ENCODE measurements at regions not wholly inside any gene's neighbourhood (a gene's known extent, or its start where the extent isn't known, plus 50 kb on each side); places are given as distances from the start of the nearest gene placed in this dataset.

GRCh38 chr6:1257778-1258177 is 54.1 kb upstream of the FOXQ1 start:
- TF ChIP-seq, protein P1, sequence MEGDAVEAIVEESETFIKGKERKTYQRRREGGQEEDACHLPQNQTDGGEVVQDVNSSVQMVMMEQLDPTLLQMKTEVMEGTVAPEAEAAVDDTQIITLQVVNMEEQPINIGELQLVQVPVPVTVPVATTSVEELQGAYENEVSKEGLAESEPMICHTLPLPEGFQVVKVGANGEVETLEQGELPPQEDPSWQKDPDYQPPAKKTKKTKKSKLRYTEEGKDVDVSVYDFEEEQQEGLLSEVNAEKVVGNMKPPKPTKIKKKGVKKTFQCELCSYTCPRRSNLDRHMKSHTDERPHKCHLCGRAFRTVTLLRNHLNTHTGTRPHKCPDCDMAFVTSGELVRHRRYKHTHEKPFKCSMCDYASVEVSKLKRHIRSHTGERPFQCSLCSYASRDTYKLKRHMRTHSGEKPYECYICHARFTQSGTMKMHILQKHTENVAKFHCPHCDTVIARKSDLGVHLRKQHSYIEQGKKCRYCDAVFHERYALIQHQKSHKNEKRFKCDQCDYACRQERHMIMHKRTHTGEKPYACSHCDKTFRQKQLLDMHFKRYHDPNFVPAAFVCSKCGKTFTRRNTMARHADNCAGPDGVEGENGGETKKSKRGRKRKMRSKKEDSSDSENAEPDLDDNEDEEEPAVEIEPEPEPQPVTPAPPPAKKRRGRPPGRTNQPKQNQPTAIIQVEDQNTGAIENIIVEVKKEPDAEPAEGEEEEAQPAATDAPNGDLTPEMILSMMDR (IDR thresholded peaks at IDR 0.05), result no peak
- no peak for TF ChIP-seq POLR2A (IDR thresholded peaks at IDR 0.05)
- TF ChIP-seq EP300 (IDR thresholded peaks at IDR 0.05), result no peak
- Histone ChIP-seq H3K36me3 (no peaks in the 10 kb centered on the region), H3K9me3 (no peaks in the 10 kb centered on the region), H3K4me1 (no peaks in the 10 kb centered on the region), H3K27ac (no peak overlapping the region), H3K4me3 (no peak overlapping the region), H3K27me3 (no peaks in the 10 kb centered on the region)
- DNase-seq (ENCODE audit: low spot score in 2 of 2), result no peak
- WGBS, 2 donors, result 90 to 93% methylated on average over 7 of the region's 7 CpGs

DNA sequence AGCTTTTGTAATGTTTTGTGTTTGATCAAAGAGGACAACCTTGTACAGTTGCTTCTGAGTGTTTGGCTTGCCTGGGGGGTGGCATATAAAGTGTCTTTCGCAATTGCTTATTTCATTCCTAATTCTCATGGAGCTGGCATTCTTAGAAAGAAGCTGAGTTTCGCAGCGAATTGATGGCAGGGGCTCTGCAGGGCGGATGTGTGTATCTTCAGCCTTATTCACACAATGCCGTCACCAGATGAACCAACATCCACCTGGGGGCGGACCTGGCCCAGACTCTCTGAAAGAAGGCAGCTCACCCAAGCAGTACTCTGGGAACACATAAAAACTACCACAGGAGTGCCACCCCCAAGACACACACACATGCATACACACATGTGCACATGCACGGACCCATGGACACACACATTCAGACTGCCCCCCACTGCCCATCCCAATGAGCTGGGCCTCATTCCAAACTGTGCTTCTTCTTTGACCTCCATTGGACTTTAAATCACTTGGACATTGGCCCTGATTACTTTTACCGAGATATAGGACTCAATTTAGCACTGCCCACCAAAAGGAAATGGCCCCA is 55.4 kb upstream of the FOXQ1 start:
- Histone ChIP-seq H3K27ac (no peak overlapping the region), H3K4me3 (no peak overlapping the region), H3K4me1 (no peaks in the 10 kb centered on the region), H3K27me3 (no peaks in the 10 kb centered on the region), H3K9me3 (no peaks in the 10 kb centered on the region), H3K36me3 (no peaks in the 10 kb centered on the region)
- WGBS, 2 donors, result 91 to 94% methylated on average over 8 of the region's 8 CpGs
- TF ChIP-seq, protein P1 (IDR thresholded peaks at IDR 0.05), result no peak
- no peak for TF ChIP-seq EP300 (IDR thresholded peaks at IDR 0.05)
- no peak for TF ChIP-seq POLR2A (IDR thresholded peaks at IDR 0.05)
- DNase-seq (ENCODE audit: low spot score in 2 of 2), result no peak

DNA sequence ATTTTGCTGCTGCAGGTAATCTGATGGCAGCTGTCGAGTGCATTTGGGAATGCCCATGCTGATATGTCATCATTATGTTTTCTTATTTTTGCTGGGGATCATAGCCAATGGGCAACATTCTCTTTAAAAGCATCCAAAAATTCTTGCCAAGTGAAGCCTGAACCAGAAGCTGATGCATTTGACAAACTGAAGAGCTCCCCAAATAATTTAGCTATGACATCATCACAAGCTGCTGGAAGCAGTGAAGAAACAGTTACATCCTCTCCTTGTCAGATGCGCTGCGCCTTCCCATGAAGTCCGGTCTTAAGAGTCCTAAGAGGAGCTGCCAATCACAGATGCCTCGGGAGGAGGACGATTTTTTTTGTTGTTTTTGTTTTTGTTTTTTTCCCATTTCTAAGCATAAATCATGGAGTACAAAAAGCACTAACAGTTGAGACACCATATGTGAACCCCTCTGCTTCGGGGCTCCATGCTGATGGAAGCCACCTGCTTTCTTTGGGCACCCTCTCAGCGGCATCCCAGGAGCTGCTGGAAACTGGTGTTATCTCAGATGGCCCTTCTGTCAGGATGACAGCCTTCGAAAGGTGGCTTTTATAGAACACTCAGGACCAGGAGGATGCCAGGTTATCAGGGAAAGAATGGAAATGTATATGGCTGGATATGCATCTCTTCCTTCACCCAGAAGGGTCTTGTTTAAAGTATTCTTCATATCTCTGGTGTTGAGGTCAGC is 56.1 kb upstream of the FOXQ1 start:
- H3K9me3 ChIP-seq, result no peaks in the 10 kb centered on the region
- H3K36me3 ChIP-seq, result no peaks in the 10 kb centered on the region
- H3K27ac ChIP-seq, result no peak overlapping the region
- H3K4me3 ChIP-seq, result no peak overlapping the region
- 67 to 81% methylated on average over 9 of the region's 9 CpGs for WGBS, 2 donors
- H3K27me3 ChIP-seq, result no peaks in the 10 kb centered on the region
- TF ChIP-seq POLR2A (IDR thresholded peaks at IDR 0.05), result no peak
- no peak for TF ChIP-seq EP300 (IDR thresholded peaks at IDR 0.05)
- TF ChIP-seq, protein P1 (IDR thresholded peaks at IDR 0.05), result no peak
- no peak for DNase-seq (ENCODE audit: low spot score in 2 of 2)
- no peaks in the 10 kb centered on the region for H3K4me1 ChIP-seq

- no peaks in the 10 kb centered on the region for H3K36me3 ChIP-seq
- H3K4me1 ChIP-seq, result no peaks in the 10 kb centered on the region
- no peak overlapping the region for H3K4me3 ChIP-seq
- TF ChIP-seq EP300 (IDR thresholded peaks at IDR 0.05), result no peak
- TF ChIP-seq POLR2A (IDR thresholded peaks at IDR 0.05), result no peak
- TF ChIP-seq, protein P1 (IDR thresholded peaks at IDR 0.05), result no peak
- no peak for DNase-seq (ENCODE audit: low spot score in 2 of 2)
- WGBS, 2 donors, result 95 to 96% methylated on average over 3 to 4 of the region's 4 CpGs
- no peaks in the 10 kb centered on the region for H3K9me3 ChIP-seq
- no peak overlapping the region for H3K27ac ChIP-seq
- no peaks in the 10 kb centered on the region for H3K27me3 ChIP-seq
These were observed 57.6 kb upstream of the FOXQ1 start for GRCh38 chr6:1254326-1254725.

- TF ChIP-seq, protein P1 (IDR thresholded peaks at IDR 0.05), result no peak
- no peak for TF ChIP-seq EP300 (IDR thresholded peaks at IDR 0.05)
- no peak for TF ChIP-seq POLR2A (IDR thresholded peaks at IDR 0.05)
- no peaks in the 10 kb centered on the region for H3K36me3 ChIP-seq
- H3K4me1 ChIP-seq, result no peaks in the 10 kb centered on the region
- WGBS, 2 donors, result 91 to 92% methylated on average over 9 of the region's 9 CpGs
- no peak for DNase-seq (ENCODE audit: low spot score in 2 of 2)
- H3K9me3 ChIP-seq, result no peaks in the 10 kb centered on the region
- H3K4me3 ChIP-seq, result no peak overlapping the region
- no peak overlapping the region for H3K27ac ChIP-seq
- no peaks in the 10 kb centered on the region for H3K27me3 ChIP-seq
These were observed 58.1 kb upstream of the FOXQ1 start for GRCh38 chr6:1253816-1254215.

Measured in tibial nerve (tissue), 4 donors.